ENCODE measurements at regions not wholly inside any gene's neighbourhood (a gene's known extent, or its start where the extent isn't known, plus 50 kb on each side); places are given as distances from the start of the nearest gene placed in this dataset.

DNA sequence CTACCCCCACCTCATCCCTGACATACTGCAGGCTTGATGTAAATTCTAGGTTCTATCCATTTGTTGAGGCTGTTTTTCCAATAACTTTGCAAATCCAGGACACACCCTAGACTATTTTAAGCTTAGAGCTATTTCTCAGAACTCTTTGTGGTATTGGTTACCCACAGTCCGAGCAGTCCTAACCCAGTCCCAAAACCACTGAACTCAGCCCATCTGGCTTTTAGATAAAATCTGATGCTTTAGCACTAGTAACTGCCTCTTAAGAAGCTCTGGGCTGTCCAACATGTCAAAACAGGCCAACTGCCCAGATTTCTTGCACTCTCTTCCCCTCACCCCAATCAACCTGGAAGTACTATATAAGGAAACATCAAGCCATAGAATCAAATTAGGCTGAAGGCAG is 344.4 kb upstream of the CADM1 start:
- Histone ChIP-seq H3K36me3 (replicated peaks in 1 of 2; ENCODE audit: control insufficient read depth in 1 of 2, insufficient read depth in 2 of 2, low read length in 2 of 2) (no peaks in the 10 kb centered on the region), H3K4me2 (ENCODE audit: low read depth, low read length) (no peak overlapping the region), H3K4me1 (ENCODE audit: insufficient read depth, low read length) (peaks cover 10% of the 10 kb centered on the region), H2AFZ (ENCODE audit: low read length) (no peak overlapping the region), H3K27ac (ENCODE audit: extremely low read length, insufficient read depth, low read length) (no peak overlapping the region), H3K27me3 (ENCODE audit: control insufficient read depth in 1 of 2, insufficient read depth in 2 of 2, low read length in 2 of 2) (peaks cover 0 to 8% of the 10 kb centered on the region in 2 experiments; a peak in 1 of 5 replicates), H3K79me2 (ENCODE audit: insufficient read depth, low read length) (no peaks in the 10 kb centered on the region), H3K9ac (ENCODE audit: insufficient read depth, low read depth, low read length) (no peak overlapping the region), H3K9me3 (ENCODE audit: low read length) (no peaks in the 10 kb centered on the region), H3K4me3 (replicated peaks in 1 of 3; ENCODE audit: insufficient read depth in 1 of 3, low read depth in 2 of 3, low read length in 3 of 3) (no peak overlapping the region), H4K20me1 (ENCODE audit: insufficient read depth, low read length) (no peaks in the 10 kb centered on the region)
- intact Hi-C loops (cut with micrococcal nuclease; ENCODE audit: unreplicated experiment) (no loop called here), in situ Hi-C loops (cut with HindIII; ENCODE audit: extremely low pct_ligation_motif_present, low pct_unique_long_range_greater_than_20kb) (no loop called here)
- ChIA-PET POLR2A (no interaction called here), CTCF (ENCODE audit: low intra/inter-chr PET ratio, low total read pairs) (no interaction called here)
- 33% methylated on average over 1 of the region's 1 CpG for WGBS (ENCODE audit: low lambda C conversion rate)
- DNase-seq (ENCODE audit: low spot score), result no peak
- no peak for ATAC-seq
- TF ChIP-seq MEIS2 (CRISPR knock-in tag; IDR thresholded peaks at IDR 0.05) (no peak), ZNF367 (CRISPR knock-in tag; IDR thresholded peaks at IDR 0.05; ENCODE audit: borderline replicate concordance) (no peak), IKZF1 (IDR thresholded peaks at IDR 0.05) (no peak)
- TF ChIP-seq, protein P1, sequence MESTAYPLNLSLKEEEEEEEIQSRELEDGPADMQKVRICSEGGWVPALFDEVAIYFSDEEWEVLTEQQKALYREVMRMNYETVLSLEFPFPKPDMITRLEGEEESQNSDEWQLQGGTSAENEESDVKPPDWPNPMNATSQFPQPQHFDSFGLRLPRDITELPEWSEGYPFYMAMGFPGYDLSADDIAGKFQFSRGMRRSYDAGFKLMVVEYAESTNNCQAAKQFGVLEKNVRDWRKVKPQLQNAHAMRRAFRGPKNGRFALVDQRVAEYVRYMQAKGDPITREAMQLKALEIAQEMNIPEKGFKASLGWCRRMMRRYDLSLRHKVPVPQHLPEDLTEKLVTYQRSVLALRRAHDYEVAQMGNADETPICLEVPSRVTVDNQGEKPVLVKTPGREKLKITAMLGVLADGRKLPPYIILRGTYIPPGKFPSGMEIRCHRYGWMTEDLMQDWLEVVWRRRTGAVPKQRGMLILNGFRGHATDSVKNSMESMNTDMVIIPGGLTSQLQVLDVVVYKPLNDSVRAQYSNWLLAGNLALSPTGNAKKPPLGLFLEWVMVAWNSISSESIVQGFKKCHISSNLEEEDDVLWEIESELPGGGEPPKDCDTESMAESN (CRISPR knock-in tag; conservative IDR thresholded peaks at IDR 0.05), result no peak
- BruUV-seq (replicated peaks), result no TSS peak
- FAIRE-seq, result no peak

DNA sequence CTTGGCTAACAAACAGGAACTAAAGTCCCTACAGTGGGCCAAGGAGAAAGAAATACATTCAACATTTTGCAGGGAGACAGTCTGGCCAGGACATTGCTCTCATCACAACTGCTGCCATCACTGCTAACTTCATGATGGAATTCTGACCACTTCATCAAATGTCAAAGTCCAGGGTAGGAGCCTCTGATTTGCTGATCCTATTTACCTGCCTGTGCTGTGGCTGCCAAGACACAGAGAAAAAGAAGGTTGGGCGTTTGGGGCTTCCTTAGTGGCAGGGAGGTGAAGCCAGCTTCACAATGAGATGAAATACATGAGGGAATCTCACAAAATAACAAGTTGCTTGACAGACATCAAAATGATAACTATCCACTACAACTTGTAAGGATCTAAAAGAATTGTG is 343.9 kb upstream of the CADM1 start:
- H3K4me3 ChIP-seq (replicated peaks in 1 of 3; ENCODE audit: insufficient read depth in 1 of 3, low read depth in 2 of 3, low read length in 3 of 3), result no peak overlapping the region
- ChIA-PET CTCF (ENCODE audit: low intra/inter-chr PET ratio, low total read pairs) (no interaction called here), POLR2A (no interaction called here)
- H3K4me2 ChIP-seq (ENCODE audit: low read depth, low read length), result no peak overlapping the region
- peaks cover 10% of the 10 kb centered on the region for H3K4me1 ChIP-seq (ENCODE audit: insufficient read depth, low read length)
- H3K79me2 ChIP-seq (ENCODE audit: insufficient read depth, low read length), result no peaks in the 10 kb centered on the region
- peaks cover 0 to 8% of the 10 kb centered on the region in 2 experiments; a peak in 1 of 5 replicates for H3K27me3 ChIP-seq (ENCODE audit: control insufficient read depth in 1 of 2, insufficient read depth in 2 of 2, low read length in 2 of 2)
- FAIRE-seq (no peak), DNase-seq (ENCODE audit: low spot score) (peak; percentile 20), ATAC-seq (no peak)
- intact Hi-C loops (cut with micrococcal nuclease; ENCODE audit: unreplicated experiment), result no loop called here
- no TSS peak for BruUV-seq (replicated peaks)
- H2AFZ ChIP-seq (ENCODE audit: low read length), result no peak overlapping the region
- 0% methylated on average over 1 of the region's 1 CpG for WGBS (ENCODE audit: low lambda C conversion rate)
- H3K9me3 ChIP-seq (ENCODE audit: low read length), result no peaks in the 10 kb centered on the region
- H3K36me3 ChIP-seq (replicated peaks in 1 of 2; ENCODE audit: control insufficient read depth in 1 of 2, insufficient read depth in 2 of 2, low read length in 2 of 2), result no peaks in the 10 kb centered on the region
- H3K27ac ChIP-seq (ENCODE audit: extremely low read length, insufficient read depth, low read length), result no peak overlapping the region
- in situ Hi-C loops (cut with HindIII; ENCODE audit: extremely low pct_ligation_motif_present, low pct_unique_long_range_greater_than_20kb), result no loop called here
- no peaks in the 10 kb centered on the region for H4K20me1 ChIP-seq (ENCODE audit: insufficient read depth, low read length)
- H3K9ac ChIP-seq (ENCODE audit: insufficient read depth, low read depth, low read length), result no peak overlapping the region
- TF ChIP-seq ZNF207 (IDR thresholded peaks at IDR 0.05; ENCODE audit: borderline replicate concordance) (no peak), ZNF343 (CRISPR knock-in tag; IDR thresholded peaks at IDR 0.05) (no peak), POLR2G (IDR thresholded peaks at IDR 0.05; ENCODE audit: low read depth, low read length) (no peak), MAFF (IDR thresholded peaks at IDR 0.05; ENCODE audit: low read depth, low read length) (no peak), ZNF446 (CRISPR knock-in tag; IDR thresholded peaks at IDR 0.05) (no peak)
- TF ChIP-seq, protein P2, sequence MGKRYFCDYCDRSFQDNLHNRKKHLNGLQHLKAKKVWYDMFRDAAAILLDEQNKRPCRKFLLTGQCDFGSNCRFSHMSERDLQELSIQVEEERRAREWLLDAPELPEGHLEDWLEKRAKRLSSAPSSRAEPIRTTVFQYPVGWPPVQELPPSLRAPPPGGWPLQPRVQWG (CRISPR knock-in tag; IDR thresholded peaks at IDR 0.05; ENCODE audit: borderline replicate concordance, low read depth), result no peak
- TF ChIP-seq, protein P3, sequence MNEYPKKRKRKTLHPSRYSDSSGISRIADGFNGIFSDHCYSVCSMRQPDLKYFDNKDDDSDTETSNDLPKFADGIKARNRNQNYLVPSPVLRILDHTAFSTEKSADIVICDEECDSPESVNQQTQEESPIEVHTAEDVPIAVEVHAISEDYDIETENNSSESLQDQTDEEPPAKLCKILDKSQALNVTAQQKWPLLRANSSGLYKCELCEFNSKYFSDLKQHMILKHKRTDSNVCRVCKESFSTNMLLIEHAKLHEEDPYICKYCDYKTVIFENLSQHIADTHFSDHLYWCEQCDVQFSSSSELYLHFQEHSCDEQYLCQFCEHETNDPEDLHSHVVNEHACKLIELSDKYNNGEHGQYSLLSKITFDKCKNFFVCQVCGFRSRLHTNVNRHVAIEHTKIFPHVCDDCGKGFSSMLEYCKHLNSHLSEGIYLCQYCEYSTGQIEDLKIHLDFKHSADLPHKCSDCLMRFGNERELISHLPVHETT (CRISPR knock-in tag; conservative IDR thresholded peaks at IDR 0.05), result no peak
- TF ChIP-seq, protein P4, sequence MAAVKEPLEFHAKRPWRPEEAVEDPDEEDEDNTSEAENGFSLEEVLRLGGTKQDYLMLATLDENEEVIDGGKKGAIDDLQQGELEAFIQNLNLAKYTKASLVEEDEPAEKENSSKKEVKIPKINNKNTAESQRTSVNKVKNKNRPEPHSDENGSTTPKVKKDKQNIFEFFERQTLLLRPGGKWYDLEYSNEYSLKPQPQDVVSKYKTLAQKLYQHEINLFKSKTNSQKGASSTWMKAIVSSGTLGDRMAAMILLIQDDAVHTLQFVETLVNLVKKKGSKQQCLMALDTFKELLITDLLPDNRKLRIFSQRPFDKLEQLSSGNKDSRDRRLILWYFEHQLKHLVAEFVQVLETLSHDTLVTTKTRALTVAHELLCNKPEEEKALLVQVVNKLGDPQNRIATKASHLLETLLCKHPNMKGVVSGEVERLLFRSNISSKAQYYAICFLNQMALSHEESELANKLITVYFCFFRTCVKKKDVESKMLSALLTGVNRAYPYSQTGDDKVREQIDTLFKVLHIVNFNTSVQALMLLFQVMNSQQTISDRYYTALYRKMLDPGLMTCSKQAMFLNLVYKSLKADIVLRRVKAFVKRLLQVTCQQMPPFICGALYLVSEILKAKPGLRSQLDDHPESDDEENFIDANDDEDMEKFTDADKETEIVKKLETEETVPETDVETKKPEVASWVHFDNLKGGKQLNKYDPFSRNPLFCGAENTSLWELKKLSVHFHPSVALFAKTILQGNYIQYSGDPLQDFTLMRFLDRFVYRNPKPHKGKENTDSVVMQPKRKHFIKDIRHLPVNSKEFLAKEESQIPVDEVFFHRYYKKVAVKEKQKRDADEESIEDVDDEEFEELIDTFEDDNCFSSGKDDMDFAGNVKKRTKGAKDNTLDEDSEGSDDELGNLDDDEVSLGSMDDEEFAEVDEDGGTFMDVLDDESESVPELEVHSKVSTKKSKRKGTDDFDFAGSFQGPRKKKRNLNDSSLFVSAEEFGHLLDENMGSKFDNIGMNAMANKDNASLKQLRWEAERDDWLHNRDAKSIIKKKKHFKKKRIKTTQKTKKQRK (IDR thresholded peaks at IDR 0.05; ENCODE audit: low read length), result no peak

All from HepG2 (cell line).